GM12878 (cell line): ENCODE measurements at regions not wholly inside any gene's neighbourhood (a gene's known extent, or its start where the extent isn't known, plus 50 kb on each side); places are given as distances from the start of the nearest gene placed in this dataset.

Source experiments
- CTCF ChIP-seq, 3 experiments: IDR thresholded peaks in 2 of 3; conservative IDR thresholded peaks in 1 of 3; 2 replicates each; pipeline ENCODE4 v1.5.1; 2011; ENCODE audit warnings: low read depth in 3 of 3, low read length in 3 of 3, mild to moderate bottlenecking in 3 of 3, control low read depth in 2 of 3, moderate library complexity in 2 of 3, inconsistent platforms in 1 of 3, mixed read lengths in 1 of 3; ENCODE audit not compliant: control insufficient read depth in 2 of 3, insufficient read depth in 1 of 3; ENCODE audit errors: extremely low read depth in 1 of 3
- EGR1 ChIP-seq, 2 experiments: IDR thresholded peaks; 1 replicate in 1 of 2; 2 replicates in 1 of 2; pipeline ENCODE4 v1.6.1; 2011 to 2012; ENCODE audit warnings: low read depth in 2 of 2, low read length in 2 of 2, borderline replicate concordance in 1 of 2, mild to moderate bottlenecking in 1 of 2, moderate library complexity in 1 of 2
- POLR2A ChIP-seq: IDR thresholded peaks from 2 replicates; pipeline ENCODE4 v1.6.1; 2011; ENCODE audit warnings: low read depth, mild to moderate bottlenecking, low read length
- RAD21 ChIP-seq: IDR thresholded peaks from 2 replicates; pipeline ENCODE4 v1.6.1; 2011; ENCODE audit warnings: mild to moderate bottlenecking, low read depth, low read length, moderate library complexity; ENCODE audit not compliant: insufficient read depth
- SIN3A ChIP-seq: IDR thresholded peaks from 2 replicates; pipeline ENCODE4 v1.6.1; 2012; ENCODE audit warnings: low read depth, low read length, improper control_type of control experiment
- TARDBP ChIP-seq: IDR thresholded peaks from 2 replicates; pipeline ENCODE4 v1.6.1; 2016; ENCODE audit warnings: borderline replicate concordance
- TBL1XR1 ChIP-seq: IDR thresholded peaks from 2 replicates; pipeline ENCODE4 v1.6.1; 2012; ENCODE audit warnings: low read depth, low read length, improper control_type of control experiment
- USF1 ChIP-seq: IDR thresholded peaks from 2 replicates; pipeline ENCODE4 v1.6.1; 2011; ENCODE audit warnings: borderline replicate concordance, low read depth, mild to moderate bottlenecking, moderate library complexity, mixed read lengths, low read length; ENCODE audit not compliant: insufficient read depth; ENCODE audit errors: extremely low read length

GRCh38 chr12:118581371-118581770 lies 205.0 kb downstream of the SUDS3 start:
- no peak for TF ChIP-seq EGR1 (IDR thresholded peaks at IDR 0.05; ENCODE audit: borderline replicate concordance in 1 of 2, low read depth in 2 of 2, low read length in 2 of 2)
- no peak for TF ChIP-seq TARDBP
- TF ChIP-seq SIN3A, result no peak
- TF ChIP-seq USF1, result no peak
- no peak for TF ChIP-seq CTCF (IDR thresholded peaks at IDR 0.05 in 2 of 3, conservative IDR thresholded peaks at IDR 0.05 in 1 of 3; ENCODE audit: control insufficient read depth in 2 of 3, extremely low read depth in 1 of 3, insufficient read depth in 1 of 3, low read depth in 3 of 3, low read length in 3 of 3)
- no peak for TF ChIP-seq TBL1XR1
- no peak for TF ChIP-seq RAD21
- no peak for TF ChIP-seq POLR2A
